ENCODE measurements at regions not wholly inside any gene's neighbourhood (a gene's known extent, or its start where the extent isn't known, plus 50 kb on each side); places are given as distances from the start of the nearest gene placed in this dataset.

DNA sequence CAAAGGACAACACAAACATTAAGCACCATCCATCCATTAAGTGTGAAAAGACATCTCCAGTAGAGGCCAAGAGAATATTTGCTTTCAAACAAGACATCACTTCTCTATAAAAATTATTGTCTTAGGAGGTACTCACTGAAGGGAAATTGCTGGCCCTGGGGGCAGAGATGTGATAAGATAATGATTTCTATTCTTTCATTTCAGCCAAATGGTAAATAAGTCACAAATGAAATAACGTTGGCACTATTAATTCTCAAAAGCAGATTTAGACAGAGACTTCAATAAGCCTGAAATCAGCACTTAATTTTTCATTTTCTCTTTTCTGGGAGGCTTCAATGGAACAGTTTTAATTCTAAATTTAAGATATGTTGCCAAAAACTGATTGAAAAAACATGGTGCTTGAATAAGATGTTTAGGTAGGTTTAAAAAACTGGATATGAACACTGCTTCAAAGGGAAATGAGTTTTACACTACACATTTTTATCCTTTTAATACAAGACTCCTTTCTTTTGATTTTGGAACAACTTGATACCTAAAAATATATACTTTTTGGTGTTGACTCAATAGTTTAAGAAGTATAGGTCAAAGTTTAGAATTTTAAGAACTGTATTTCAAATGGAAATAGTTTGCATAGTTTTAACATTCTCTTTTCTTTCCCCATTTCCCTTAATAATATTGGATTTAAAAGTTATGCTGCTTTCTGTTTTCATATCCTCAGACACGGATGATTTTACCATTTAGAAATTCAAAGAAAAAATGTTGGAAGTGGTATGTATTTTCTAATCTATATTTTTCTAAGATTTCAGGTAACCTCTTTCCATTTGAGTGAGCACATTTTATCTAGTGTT, 204.0 kb downstream of the AHR start:
- TF ChIP-seq, protein P1, sequence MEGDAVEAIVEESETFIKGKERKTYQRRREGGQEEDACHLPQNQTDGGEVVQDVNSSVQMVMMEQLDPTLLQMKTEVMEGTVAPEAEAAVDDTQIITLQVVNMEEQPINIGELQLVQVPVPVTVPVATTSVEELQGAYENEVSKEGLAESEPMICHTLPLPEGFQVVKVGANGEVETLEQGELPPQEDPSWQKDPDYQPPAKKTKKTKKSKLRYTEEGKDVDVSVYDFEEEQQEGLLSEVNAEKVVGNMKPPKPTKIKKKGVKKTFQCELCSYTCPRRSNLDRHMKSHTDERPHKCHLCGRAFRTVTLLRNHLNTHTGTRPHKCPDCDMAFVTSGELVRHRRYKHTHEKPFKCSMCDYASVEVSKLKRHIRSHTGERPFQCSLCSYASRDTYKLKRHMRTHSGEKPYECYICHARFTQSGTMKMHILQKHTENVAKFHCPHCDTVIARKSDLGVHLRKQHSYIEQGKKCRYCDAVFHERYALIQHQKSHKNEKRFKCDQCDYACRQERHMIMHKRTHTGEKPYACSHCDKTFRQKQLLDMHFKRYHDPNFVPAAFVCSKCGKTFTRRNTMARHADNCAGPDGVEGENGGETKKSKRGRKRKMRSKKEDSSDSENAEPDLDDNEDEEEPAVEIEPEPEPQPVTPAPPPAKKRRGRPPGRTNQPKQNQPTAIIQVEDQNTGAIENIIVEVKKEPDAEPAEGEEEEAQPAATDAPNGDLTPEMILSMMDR (IDR thresholded peaks at IDR 0.05; ENCODE audit: partially characterized antibody, unreplicated experiment), result no peak
- Mint-ChIP-seq H3K27me3 (ENCODE audit: unreplicated experiment) (no peaks in the 10 kb centered on the region), H3K4me3 (ENCODE audit: unreplicated experiment) (no peak overlapping the region), H3K27ac (ENCODE audit: unreplicated experiment) (no peak overlapping the region), H3K9me3 (ENCODE audit: unreplicated experiment) (no peaks in the 10 kb centered on the region), H3K4me1 (ENCODE audit: low read depth, unreplicated experiment) (no peaks in the 10 kb centered on the region), H3K36me3 (ENCODE audit: unreplicated experiment) (no peaks in the 10 kb centered on the region)
- no peak for DNase-seq

DNA sequence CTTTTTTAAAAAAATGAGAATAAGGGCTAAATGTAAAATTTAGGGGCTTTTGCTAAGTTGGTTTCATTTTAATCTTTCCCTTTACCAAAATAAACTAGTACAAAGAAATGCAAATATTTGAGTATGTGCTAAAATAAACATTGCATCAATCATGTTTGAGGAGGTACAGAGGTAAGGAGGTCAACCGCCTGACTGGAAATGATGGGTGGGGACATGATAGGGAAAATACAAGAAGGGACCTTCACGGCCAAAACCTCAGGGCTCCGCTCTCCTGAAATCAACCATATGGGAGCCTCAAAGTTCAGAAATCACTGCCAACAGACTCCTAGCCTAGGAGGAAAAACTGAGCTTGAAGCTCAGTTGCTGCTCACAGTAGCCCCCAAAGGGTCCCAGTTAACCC, 207.6 kb downstream of the AHR start:
- TF ChIP-seq, protein P1 (IDR thresholded peaks at IDR 0.05; ENCODE audit: partially characterized antibody, unreplicated experiment), result no peak
- Mint-ChIP-seq H3K4me1 (ENCODE audit: low read depth, unreplicated experiment) (no peaks in the 10 kb centered on the region), H3K9me3 (ENCODE audit: unreplicated experiment) (no peaks in the 10 kb centered on the region), H3K27ac (ENCODE audit: unreplicated experiment) (no peak overlapping the region), H3K4me3 (ENCODE audit: unreplicated experiment) (no peak overlapping the region), H3K27me3 (ENCODE audit: unreplicated experiment) (no peaks in the 10 kb centered on the region), H3K36me3 (ENCODE audit: unreplicated experiment) (no peaks in the 10 kb centered on the region)
- no peak for DNase-seq

DNA sequence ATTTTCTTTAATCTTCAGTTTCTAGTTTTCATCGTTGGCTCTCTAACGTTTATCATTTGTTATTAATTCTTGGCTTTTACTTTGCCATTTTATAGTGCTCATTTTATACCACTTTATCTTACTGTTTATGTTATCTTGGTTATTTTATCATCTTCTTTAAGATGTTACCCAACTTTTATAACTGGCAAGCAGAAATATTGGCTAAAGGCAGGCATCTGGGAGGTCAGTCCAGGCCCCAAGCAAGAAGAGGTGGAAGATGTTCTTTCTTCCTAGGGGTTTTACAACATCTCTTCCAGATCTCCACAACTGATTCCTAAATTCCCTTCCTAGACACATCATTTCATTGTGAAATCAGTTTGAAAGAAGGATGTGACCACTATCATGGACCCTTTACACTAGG, 208.1 kb downstream of the AHR start:
- no peak overlapping the region for H3K27ac Mint-ChIP-seq (ENCODE audit: unreplicated experiment)
- no peaks in the 10 kb centered on the region for H3K4me1 Mint-ChIP-seq (ENCODE audit: low read depth, unreplicated experiment)
- H3K27me3 Mint-ChIP-seq (ENCODE audit: unreplicated experiment), result no peaks in the 10 kb centered on the region
- DNase-seq, result no peak
- H3K36me3 Mint-ChIP-seq (ENCODE audit: unreplicated experiment), result no peaks in the 10 kb centered on the region
- H3K9me3 Mint-ChIP-seq (ENCODE audit: unreplicated experiment), result no peaks in the 10 kb centered on the region
- no peak overlapping the region for H3K4me3 Mint-ChIP-seq (ENCODE audit: unreplicated experiment)
- TF ChIP-seq, protein P1 (IDR thresholded peaks at IDR 0.05; ENCODE audit: partially characterized antibody, unreplicated experiment), result no peak

DNA sequence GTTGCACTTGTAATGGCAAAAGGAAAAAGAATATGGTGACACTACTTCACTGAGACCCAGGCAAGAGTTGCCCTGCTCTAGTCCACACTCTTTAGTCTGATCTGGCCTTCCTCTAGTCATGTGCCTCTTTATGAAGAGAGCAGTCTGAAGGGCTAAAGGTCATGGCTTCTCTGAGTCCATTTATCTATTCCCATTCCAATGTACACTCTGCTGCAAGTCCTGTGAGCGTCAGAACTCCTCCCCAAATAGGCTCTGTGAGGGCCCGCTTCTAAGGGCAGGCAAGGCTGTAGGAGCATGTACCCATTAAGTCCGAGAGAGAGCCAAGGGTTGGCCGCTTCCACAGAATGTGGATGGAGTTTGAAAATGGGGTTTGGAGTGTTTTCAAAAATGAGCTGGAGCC, 209.3 kb downstream of the AHR start:
- no peak for DNase-seq
- H3K27me3 Mint-ChIP-seq (ENCODE audit: unreplicated experiment), result no peaks in the 10 kb centered on the region
- no peak overlapping the region for H3K4me3 Mint-ChIP-seq (ENCODE audit: unreplicated experiment)
- H3K9me3 Mint-ChIP-seq (ENCODE audit: unreplicated experiment), result no peaks in the 10 kb centered on the region
- TF ChIP-seq, protein P1 (IDR thresholded peaks at IDR 0.05; ENCODE audit: partially characterized antibody, unreplicated experiment), result no peak
- H3K36me3 Mint-ChIP-seq (ENCODE audit: unreplicated experiment), result no peaks in the 10 kb centered on the region
- H3K27ac Mint-ChIP-seq (ENCODE audit: unreplicated experiment), result no peak overlapping the region
- H3K4me1 Mint-ChIP-seq (ENCODE audit: low read depth, unreplicated experiment), result no peaks in the 10 kb centered on the region

DNA sequence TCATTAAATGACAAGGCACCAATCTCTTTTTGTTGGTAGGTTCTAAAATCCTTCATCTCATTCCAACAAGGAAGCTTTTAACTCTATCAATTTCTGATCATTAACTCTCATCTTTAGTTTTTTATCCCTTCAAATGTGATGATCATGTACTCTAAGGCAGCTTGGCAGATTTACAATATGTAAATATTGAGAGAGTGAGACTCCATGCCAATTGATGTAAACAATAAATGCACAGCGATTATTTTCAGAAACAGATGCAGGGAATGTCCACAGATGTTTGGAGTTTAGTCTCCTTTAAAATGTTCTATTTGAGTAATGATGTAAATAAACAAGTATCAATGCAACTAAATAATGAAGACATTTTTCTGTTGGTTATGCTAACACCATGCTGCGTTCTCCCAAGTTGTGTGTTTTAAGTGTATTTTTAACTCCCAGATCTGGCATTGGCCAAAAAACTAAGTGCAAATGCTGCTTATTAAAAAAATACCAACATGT, 213.8 kb downstream of the AHR start:
- H3K9me3 Mint-ChIP-seq (ENCODE audit: unreplicated experiment), result no peaks in the 10 kb centered on the region
- no peaks in the 10 kb centered on the region for H3K27me3 Mint-ChIP-seq (ENCODE audit: unreplicated experiment)
- TF ChIP-seq, protein P1 (IDR thresholded peaks at IDR 0.05; ENCODE audit: partially characterized antibody, unreplicated experiment), result no peak
- H3K4me1 Mint-ChIP-seq (ENCODE audit: low read depth, unreplicated experiment), result no peaks in the 10 kb centered on the region
- no peak overlapping the region for H3K4me3 Mint-ChIP-seq (ENCODE audit: unreplicated experiment)
- no peak overlapping the region for H3K27ac Mint-ChIP-seq (ENCODE audit: unreplicated experiment)
- DNase-seq, result no peak
- no peaks in the 10 kb centered on the region for H3K36me3 Mint-ChIP-seq (ENCODE audit: unreplicated experiment)

Measured in glutamatergic neuron (in vitro differentiated cells).